ENCODE measurements at regions not wholly inside any gene's neighbourhood (a gene's known extent, or its start where the extent isn't known, plus 50 kb on each side); places are given as distances from the start of the nearest gene placed in this dataset.
"Not testable (repeated sequence)": the region's sequence is repeated elsewhere in the genome, so short reads cannot be mapped to it uniquely, and the experiment has no call there.

DNA sequence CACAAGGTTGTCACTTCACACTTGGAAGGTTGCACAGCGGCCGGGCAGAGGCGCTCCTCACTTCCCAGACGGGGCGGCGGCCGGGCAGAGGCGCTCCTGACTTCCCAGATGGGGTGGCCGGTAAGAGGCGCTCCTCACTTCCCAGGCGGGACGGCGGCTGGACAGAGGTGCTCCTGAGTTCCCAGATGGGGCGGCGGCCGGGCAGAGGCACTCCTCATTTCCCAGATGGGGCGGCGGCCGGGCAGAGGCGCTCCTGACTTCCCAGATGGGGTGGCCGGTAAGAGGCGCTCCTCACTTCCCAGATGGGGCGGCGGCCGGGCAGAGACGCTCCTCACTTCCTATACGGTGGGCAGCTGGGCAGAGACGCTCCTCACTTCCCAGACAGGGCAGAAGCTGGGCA is 199.4 kb upstream of the PODXL start:
- TF ChIP-seq, protein P1, sequence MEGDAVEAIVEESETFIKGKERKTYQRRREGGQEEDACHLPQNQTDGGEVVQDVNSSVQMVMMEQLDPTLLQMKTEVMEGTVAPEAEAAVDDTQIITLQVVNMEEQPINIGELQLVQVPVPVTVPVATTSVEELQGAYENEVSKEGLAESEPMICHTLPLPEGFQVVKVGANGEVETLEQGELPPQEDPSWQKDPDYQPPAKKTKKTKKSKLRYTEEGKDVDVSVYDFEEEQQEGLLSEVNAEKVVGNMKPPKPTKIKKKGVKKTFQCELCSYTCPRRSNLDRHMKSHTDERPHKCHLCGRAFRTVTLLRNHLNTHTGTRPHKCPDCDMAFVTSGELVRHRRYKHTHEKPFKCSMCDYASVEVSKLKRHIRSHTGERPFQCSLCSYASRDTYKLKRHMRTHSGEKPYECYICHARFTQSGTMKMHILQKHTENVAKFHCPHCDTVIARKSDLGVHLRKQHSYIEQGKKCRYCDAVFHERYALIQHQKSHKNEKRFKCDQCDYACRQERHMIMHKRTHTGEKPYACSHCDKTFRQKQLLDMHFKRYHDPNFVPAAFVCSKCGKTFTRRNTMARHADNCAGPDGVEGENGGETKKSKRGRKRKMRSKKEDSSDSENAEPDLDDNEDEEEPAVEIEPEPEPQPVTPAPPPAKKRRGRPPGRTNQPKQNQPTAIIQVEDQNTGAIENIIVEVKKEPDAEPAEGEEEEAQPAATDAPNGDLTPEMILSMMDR (optimal IDR thresholded peaks at IDR 0.05 in 1 of 3, IDR thresholded peaks at IDR 0.05 in 1 of 3, conservative IDR thresholded peaks at IDR 0.05 in 1 of 3; ENCODE audit: extremely low read depth in 1 of 3, insufficient read depth in 2 of 3, low read length in 3 of 3) = not testable (repeated sequence)
- TF ChIP-seq EZH2 (IDR thresholded peaks at IDR 0.05; ENCODE audit: low read length) = not testable (repeated sequence)
